CD4-positive, alpha-beta T cell treated with Interleukin-6 for 4 hours (primary cell): ENCODE measurements at regions not wholly inside any gene's neighbourhood (a gene's known extent, or its start where the extent isn't known, plus 50 kb on each side); places are given as distances from the start of the nearest gene placed in this dataset.

Source experiments
- DNase-seq: peaks from one replicate; pipeline ENCODE4 v3.0.0-alpha.2; 2020; ENCODE audit warnings: mixed read lengths

DNA sequence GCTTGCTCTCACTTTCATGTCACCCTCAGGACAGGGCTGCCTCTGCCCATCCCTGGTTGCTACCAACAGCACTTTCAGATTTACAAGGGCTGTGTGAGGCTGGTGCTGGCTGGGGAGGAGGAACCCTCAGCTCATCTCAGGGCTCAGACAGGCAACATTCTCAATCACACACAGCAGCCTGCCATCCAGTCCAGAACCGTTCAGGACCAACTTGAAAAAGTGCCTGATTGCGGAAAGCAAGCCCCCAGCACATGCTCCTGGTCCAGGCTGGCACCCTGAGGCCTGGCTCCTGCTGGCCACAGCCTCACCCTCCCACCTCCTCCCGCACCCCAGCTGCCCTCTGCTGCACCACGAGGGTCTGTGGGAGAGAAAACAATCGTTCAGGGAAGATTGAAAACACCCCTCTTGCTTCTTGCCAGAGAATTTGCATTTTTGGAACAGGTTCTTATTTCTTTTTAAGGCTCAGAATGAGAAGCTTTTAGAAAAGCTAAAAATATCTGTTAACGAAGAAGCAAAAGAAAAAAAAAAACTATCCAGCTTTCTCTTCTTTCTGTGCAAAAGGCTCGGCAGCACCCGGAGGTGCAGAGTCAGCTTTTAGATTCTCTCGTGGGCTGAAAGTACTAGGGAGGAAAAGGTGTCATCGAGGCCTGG, 403.8 kb upstream of the ID2 start:
- no peak for DNase-seq

DNA sequence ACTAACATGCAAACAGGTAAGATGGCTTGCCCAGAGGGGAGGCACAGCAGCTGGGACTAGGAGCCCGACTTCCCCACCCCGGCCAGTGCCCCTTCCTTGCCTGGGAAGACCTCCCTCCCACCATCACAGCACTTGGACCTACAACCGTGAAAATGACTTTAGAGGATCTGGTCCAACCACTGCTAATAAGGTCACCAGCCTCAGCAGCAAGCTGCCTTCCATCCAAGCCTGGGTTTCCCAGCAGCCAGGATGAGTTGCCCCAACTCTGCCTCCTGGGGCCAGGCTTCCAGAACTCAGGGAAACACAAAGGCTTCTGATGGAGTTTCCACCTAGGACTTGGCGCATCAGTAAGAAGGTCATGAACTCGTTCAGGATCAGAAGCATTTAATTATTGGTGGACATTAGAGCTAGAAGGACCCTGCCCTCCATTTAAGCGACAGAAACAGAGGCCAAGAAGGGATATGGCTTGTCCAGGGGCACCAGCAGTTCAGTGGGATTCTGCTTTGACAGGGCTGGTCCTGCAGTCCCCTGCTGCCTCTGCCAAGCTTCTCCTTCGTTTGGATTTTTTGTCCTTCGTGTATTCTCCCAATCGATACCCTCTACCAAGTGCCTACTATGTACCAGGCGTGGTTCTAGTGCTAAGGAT, 403.0 kb upstream of the ID2 start:
- DNase-seq, result no peak

DNA sequence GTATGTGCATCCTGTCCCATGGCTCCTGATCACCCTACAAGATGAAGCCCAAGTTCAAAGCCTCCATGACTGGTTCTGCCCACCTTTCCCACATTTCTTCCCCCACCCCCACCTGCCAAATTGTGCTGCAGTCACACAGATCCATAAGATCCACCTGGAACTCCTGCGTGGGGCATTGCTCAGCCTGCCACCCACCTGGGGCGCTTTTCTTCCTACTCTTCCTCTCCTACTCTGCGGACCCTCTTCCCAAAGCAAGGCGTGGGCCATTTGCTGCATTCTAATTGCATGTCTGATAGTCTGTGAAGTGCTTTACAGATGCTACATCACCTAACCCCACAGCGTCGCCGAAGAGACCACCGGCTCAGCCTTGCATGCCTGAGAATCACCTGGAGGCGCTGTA, 402.4 kb upstream of the ID2 start:
- no peak for DNase-seq

DNA sequence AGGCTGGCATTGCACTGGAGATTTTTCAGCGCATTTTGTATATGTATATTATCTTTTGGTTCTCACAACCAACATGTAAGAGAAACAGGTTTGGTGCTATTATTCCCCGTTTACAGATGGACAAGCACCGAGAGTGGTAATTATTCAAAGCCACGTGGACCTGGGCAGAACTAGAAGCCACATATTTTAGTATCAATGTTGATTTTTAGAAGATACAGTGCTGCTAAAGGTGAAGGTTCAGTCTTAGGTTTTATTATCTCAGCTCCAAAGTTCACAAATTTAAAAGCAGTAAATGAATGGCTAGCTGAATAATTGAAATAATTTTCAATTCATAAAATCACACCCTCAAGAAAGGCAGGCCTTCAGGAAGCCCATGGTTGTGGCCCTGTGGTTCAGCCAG, 400.6 kb upstream of the ID2 start:
- no peak for DNase-seq

DNA sequence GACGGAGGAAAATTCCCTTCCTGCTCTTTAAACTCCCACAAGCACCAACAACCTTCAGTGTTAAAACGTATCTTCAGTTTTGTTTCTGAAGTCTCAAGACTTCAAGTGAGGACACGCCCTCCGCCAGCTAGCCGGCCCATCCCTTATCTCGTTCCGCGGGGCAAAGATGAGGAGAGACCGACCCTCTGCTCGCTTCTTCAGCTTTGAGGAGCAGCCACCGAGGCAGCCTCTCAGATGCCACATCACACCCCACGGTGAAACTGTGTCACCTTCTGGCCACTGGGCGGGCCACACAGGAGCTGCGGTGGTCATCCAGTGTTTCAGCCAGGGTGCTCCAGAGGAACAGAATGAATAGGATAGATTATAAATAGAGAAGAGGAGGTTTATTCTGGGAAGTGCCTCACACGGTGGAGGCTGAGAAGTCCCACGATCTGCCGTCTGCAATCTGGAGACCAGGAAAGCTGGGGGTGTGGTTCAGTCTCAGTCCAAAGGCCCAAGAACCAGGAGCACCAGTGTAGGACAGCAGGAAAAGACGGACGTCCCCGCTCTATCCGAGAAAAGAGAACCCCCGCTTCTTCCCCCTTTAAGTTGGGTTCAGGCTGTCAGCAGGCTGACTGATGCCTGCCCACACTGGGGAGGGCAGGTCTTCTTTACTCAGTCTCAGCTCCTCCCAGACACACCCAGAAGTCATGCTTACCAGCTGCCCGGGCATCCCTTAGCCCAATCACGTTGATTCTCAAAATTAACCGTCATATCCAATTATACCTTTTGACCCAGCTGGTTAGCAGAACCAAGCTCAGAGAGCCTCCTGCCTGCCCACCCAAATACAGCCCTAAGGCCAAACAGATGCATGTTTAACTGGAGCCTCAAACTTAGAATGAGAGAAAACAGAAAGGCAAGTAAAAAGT, 399.7 kb upstream of the ID2 start:
- DNase-seq, result no peak

DNA sequence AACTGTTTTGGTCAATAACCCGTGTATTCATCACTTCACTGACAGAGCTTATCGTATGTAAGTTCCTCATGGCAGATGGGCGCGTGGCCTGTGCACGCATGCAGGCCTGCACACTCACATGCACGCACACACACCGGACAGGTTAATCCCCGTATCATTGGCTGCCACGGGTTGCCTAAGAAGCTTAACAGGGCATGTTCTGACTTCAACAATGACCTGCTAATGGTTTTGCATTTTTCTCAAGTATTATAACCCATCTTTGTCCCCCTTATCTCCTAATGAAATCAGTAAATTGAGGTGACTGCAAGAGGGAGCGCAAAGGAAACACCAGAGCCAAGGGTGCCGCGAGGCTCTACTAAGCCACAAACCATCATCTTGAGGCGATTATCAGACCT, 399.0 kb upstream of the ID2 start:
- no peak for DNase-seq

DNA sequence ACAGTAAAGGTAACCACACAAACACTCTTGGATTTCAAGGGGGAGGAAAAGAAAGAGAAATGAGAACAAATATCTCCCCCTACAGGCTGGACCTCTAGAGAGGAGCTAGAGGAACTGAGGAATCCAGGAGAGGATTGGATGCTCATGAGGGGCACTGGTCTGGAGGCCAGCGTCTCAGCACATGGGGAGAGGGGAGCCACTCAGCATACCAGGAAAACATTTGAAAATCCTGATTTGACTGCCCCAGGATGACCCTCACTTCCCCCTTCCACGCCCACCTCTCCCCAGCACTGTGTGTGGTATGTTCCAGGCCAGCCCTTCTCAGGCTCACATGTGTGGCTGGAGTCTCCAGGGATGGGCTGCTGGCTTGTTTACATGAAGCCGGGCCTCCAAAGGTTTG, 396.8 kb upstream of the ID2 start:
- DNase-seq, result no peak

DNA sequence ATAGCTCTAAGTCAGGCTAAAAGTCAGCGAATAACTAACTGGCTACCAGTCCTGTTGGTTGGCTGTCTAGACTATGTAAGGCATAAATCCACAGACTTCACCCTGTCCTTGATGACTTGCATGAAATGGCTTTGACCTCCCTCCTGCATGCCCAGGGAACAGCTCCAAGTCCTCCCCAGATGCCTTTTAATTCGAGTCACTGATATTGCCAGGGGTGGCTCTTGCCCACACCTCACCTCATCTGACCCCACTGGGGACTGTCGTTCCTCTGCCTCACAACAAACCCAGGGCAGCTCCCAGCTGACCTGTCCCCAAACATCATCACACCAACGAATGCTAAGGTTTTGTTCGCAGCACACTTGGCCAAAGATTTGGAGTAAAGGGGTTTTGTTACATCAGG, 396.0 kb upstream of the ID2 start:
- no peak for DNase-seq

DNA sequence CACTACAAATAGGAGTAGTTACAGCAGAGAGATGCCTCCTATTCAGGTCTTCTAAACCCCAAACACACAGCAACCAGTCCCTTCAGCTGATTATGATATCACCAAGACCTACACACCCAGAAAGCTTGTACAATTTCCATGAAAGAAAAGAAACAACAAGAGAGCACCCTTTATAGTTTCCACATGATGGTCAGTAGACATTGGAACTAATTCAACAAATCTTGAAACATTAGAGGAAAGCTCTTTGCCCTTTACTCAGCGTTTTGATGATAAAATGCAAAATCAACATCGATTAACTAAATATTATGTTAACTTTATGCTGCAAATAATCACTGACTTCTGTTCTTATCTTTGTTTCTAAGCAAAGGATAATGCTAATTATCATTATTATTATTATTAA, 393.6 kb upstream of the ID2 start:
- no peak for DNase-seq

DNA sequence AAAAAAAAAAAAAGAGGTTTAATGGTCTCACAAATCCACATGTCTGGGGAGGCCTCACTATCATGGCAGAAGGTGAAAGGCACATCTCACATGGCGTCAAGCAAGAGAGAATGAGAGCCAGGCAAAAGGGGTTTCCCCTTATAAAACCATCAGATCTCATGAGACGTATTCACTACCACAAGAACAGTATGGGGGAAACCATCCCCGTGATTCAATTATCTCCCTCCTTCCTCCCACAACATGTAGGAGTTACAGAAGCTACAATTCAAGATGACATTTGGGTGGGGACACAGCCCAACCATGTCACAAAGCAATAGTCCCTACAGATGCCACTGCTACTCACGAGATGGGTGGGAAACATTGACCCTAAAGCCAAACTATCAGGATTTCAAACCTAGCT, 392.7 kb upstream of the ID2 start:
- no peak for DNase-seq

DNA sequence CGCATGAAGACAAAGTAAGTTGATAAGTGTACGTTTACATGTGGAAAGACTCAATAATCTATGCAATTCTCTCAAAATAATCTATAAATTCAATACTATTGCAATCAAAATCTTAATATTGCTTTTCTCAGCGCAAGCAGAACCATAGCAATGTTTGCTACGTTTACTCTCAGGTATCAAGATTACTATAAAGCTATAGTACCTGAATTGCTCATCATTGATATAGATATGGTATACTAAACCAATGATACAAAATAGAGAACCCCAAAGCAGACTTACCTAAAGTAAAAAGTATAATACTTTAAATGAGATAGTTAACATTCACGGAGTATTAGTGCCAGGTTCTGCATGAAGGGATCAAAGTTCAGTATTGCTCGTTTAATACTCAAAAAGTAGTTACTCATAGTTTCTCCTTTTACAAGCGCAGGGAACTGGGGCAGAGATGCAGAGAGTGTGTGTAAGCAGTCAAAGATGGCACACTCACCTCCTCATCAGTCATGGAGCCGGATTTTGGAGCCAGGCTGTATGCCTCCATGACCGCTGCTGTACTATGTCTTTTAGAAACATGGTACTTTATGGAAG, 391.0 kb upstream of the ID2 start:
- DNase-seq, result no peak

DNA sequence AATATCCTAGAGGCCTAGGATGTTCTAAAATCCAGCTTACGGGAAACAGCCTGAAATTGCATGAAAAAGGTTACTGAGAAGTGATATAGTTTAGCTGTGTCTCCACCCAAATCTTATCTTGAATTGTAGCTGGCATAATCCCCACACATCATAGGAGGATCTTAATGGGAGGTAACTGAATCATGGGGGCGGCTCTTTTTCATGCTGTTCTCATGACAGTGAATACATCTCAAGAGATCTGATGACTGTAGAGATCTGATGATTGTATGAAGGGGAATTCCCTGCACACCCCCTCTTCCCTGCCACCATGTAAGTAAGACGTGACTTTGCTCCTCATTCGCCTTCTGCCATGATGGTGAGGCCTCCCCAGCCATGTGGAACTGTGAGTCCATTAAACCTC, 385.6 kb upstream of the ID2 start:
- no peak for DNase-seq

DNA sequence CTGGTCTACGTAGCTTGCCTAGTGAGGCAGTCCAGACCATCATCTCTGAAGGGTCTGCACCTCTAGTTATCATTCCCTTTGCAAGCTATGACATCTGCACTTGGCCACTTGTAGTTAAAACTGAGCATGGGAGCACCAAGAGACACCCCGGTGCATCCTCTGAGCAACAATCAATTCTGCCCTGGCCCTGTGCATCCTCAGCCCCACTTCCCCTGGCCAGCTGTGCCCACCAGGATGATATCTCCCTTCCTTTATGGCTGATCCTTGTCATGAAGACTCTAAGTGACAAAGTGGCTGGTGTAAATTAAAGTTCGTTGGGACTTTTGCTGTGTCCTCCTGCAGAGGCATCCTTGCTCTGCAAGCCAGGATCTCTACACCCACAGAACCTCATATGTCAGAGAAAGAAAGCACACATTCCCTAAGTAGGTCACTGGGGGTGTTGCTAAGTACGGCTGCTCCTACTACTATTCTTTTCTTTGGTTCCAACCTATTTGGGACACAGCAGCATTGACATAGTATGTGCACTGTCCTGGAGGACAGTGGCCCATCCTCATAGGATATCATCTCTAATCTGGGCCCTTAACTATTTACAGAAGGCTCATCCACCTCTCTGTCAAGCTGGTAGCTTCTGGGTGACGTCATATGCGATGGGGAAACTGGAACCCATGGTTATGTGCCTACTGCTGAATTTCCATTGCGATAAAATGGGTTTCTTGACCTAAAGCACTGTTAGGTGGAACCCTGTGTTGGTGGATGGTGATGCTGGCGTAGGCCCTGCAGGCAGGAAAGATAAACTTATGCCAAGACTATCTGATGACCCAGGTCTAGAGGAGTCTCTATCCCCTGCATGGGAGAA, 384.3 kb upstream of the ID2 start:
- no peak for DNase-seq

DNA sequence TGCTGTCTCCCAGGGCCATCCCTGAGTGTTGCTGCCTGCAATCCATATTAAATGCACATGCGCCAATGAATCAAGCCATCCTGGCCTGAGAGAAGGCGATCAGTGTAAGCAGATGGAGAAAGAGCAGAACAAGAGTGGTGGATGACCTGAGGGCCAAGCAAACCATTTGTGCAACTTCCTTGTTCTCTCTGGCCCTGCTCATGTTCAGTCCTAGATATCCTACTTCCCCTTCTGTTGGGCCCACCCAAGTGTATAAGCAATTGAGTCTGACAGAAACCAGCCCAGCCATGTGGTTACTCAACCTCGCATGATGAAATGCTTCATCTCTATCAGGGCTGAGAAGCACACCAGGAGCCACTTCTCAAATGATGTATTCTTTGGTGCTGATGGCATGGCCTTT, 383.1 kb upstream of the ID2 start:
- DNase-seq, result no peak

DNA sequence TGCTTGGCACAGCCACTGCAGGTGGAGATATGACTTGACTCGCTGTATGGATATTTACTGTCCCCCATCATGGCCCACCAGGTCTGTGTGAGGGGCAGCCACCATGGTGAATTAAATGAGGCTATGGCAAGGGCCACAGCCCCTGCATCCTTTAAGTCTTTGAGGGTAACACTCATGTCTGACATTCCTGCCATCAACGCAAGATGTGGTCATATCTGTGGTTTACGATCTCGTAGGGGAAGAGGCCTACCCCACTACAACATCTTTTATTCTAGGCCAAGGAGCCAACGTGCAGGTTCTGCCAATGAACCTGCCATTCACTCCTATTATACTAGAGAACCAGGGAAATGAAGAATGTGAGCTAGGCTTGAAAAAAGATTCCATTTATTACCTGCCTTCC, 381.6 kb upstream of the ID2 start:
- DNase-seq, result no peak

DNA sequence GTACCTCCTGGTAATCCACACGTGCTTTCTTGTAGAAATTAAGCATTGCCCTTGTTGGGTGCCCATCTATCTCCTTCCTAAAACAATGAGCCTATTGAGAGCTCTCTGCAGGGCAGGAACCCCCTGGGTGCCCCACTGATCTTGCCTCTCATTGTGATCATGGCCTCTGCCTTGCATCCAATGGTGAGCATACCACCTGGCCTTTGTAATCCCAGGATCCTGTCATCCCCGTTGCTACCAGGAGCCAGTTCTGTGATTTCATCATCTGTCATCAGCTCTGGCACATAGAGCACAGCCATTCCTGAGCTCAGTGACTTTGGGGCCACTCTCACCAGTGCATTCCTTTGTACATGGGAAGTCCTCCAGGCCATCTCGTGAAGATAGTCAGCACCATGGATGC, 381.0 kb upstream of the ID2 start:
- DNase-seq, result no peak

DNA sequence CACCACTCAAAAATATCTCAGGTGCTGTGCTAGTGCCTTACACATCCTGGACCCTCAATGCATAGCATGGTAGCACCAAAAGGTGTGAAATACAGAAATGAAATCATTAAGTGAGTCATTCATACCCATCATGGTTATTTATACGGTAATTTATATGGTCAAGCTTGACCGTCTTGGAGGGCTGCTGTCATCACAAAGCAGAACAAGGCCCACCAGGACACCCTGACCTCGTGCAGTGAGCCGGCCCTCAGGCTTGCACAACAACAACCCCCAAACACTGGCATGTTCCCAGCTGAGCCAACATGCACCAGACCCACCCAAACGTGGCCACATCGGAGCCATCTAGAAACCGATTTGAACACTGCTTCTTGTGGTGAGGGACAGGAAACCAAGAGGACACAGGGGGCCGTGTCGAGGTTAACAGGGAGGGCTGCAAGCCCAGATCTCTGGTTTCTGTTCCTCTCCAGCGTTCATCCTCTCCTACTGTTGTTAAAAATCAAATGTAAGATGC, 378.5 kb upstream of the ID2 start:
- peak; percentile 77 for DNase-seq

DNA sequence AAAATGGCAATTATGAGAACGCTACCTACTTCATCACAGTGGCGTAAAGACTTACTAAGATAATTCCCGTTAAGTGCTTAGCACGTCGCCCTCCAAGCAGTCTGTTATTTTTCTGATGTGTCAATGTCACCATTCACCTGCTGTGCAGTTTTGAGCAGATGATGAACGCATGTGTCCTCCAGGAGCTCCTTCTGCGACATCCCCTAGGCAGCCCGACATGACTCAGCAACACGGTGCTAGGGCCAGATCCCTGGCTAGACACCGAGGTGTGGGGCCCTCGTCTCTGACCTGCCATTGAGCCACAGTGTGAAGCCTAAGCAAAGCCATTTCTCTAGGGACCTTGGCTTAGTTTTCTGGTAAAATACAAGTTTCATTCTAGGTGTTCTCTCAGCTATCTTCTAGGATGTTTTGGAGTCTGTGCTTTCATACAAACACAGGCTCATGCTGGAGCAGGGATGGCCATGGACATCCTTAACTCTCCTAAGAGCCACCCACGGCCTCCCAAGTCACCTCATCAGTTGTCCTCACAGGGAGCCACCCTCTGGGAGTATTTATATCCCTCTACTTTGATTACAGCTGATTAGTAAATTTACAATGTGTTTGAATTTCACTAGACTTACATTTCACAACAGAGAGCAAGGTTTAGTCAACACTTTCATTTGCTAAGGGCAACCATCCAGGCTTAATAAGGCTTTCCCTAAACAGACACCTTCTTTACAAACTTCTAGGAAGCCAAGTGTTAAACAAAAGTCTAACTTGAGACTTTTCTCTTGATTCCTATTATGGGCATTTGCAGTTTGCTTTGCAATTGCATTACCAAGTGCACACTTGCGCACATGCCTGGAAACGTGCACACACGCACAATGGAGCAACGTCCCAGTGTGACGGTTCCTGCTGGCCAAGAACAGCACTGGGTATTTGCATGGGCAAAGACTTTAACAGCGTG, 376.8 kb upstream of the ID2 start:
- no peak for DNase-seq

DNA sequence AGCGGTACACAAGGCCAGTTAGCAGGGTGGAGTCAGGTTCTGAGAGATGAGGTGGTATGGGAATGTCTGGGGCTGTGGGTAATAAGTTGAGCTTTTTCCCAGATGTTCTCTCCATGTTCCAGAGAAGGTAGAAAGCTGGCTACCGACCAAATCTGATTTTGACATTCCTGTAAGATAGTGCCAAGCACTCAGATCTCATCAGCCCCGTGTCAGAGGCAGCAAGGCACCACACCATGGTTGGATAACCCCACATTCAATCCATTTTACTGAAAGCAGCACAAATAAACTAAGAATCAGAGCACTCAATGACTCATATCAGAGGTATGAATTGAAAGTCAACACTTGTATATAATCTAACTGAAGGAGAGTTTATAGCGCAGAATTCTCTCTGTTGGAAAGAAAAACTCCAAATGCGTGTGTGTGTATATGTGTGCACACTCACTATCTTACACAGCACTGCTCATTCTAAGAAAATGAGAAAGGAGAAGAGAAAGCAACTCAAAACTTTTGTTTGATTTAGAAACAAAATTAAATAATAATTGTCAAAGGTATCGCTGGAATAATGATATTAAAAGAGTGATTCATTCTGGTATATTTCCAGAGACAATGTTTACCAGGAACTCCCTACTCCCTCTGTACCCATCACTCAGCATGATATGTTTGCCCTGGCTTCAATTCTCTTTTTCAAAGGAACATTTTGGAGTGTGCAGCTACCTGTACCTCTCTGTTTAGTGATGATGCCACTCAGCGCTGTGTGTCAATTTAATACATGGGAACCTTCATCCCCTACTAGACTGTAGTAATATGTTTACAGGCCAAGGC, 375.1 kb upstream of the ID2 start:
- DNase-seq, result no peak

DNA sequence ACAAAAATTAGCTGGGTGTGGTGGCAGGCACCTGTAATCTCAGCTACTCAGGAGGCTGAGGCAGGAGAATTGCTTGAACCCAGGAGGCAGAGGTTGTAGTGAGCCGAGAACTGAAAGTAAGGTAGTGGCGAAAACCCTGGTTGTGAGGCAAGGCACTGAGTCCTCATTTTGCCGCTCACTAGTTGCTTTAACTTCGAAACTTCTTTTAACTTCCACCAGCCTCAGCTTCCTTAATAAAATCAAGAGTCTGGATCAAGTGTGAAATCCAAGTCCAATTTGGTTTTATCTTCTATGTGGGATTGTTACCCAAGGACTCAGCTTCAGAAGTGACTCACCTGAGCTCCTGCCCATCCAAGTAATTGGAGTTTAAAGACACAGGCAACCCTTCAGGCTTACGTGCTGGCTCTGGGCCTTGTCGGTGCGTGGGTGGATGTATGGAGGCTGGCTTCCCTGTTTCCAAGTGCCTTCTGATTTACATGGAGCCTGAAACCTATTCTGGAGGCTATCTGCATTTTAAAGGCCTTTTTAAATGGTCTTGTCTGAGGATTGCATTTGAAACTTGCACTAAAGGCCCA, 374.2 kb upstream of the ID2 start:
- DNase-seq, result no peak
